Tongue (tissue), 1 donor: ENCODE measurements at regions not wholly inside any gene's neighbourhood (a gene's known extent, or its start where the extent isn't known, plus 50 kb on each side); places are given as distances from the start of the nearest gene placed in this dataset.
"Not testable (repeated sequence)": the region's sequence is repeated elsewhere in the genome, so short reads cannot be mapped to it uniquely, and the experiment has no call there.

Experiments used
- DNase-seq: peaks from one replicate; pipeline ENCODE4 v3.0.0-alpha.2; 2015

GRCh38 chr2:52695731-52696130, 1071.9 kb upstream of the CHAC2 start:
- no peak for DNase-seq

- no peak for DNase-seq
Measured at GRCh38 chr2:52686935-52687334, 1080.7 kb upstream of the CHAC2 start.

GRCh38 chr2:52676056-52676455, 1091.5 kb upstream of the CHAC2 start:
- no peak for DNase-seq

GRCh38 chr2:52668724-52669123, 1098.9 kb upstream of the CHAC2 start:
- DNase-seq = no peak

- DNase-seq = no peak
Measured at GRCh38 chr2:52659546-52659945, 1108.1 kb upstream of the CHAC2 start.

GRCh38 chr2:52658598-52658997, 1109.0 kb upstream of the CHAC2 start:
- no peak for DNase-seq

- no peak for DNase-seq
Measured at GRCh38 chr2:52639692-52640091, 1127.9 kb upstream of the CHAC2 start.

GRCh38 chr2:52632543-52632942, 1135.1 kb upstream of the CHAC2 start:
- no peak for DNase-seq

GRCh38 chr2:52629944-52630343, 1137.7 kb upstream of the CHAC2 start:
- no peak for DNase-seq

- no peak for DNase-seq
Measured at GRCh38 chr2:52629531-52629930, 1138.1 kb upstream of the CHAC2 start.

- no peak for DNase-seq
Measured at GRCh38 chr2:52622266-52622665, 1145.3 kb upstream of the CHAC2 start.

GRCh38 chr2:52613064-52613463, 1154.5 kb upstream of the CHAC2 start:
- no peak for DNase-seq

GRCh38 chr2:52611759-52612158, 1155.8 kb upstream of the CHAC2 start:
- no peak for DNase-seq

- no peak for DNase-seq
Measured at GRCh38 chr2:52608030-52608429, 1159.6 kb upstream of the CHAC2 start.

- DNase-seq = no peak
Measured at GRCh38 chr2:52597346-52597745, 1170.3 kb upstream of the CHAC2 start.

- DNase-seq = no peak
Measured at GRCh38 chr2:52594026-52594425, 1173.6 kb upstream of the CHAC2 start.

- not testable (repeated sequence) for DNase-seq
Measured at GRCh38 chr2:52584071-52584470, 1183.5 kb upstream of the CHAC2 start.

GRCh38 chr2:52572469-52572894, 1195.1 kb upstream of the CHAC2 start:
- DNase-seq = no peak

- peak; percentile 0 for DNase-seq
Measured at GRCh38 chr2:52571380-52572347, 1195.9 kb upstream of the CHAC2 start.

- DNase-seq = no peak
Measured at GRCh38 chr2:52570716-52571115, 1196.9 kb upstream of the CHAC2 start.

GRCh38 chr2:52563151-52563550, 1204.5 kb upstream of the CHAC2 start:
- DNase-seq = no peak

GRCh38 chr2:52558265-52558664, 1209.3 kb upstream of the CHAC2 start:
- no peak for DNase-seq

GRCh38 chr2:52542297-52542696, 1225.3 kb upstream of the CHAC2 start:
- DNase-seq = no peak
